Ishikawa (cell line): ENCODE measurements at regions not wholly inside any gene's neighbourhood (a gene's known extent, or its start where the extent isn't known, plus 50 kb on each side); places are given as distances from the start of the nearest gene placed in this dataset.

Source experiments
- CEBPB ChIP-seq: IDR thresholded peaks from 2 replicates; pipeline ENCODE4 v1.6.1; 2012
- EGR1 ChIP-seq: IDR thresholded peaks from 2 replicates; pipeline ENCODE4 v1.6.1; 2012
- EP300 ChIP-seq: IDR thresholded peaks from 2 replicates; pipeline ENCODE4 v1.6.1; 2012; ENCODE audit warnings: borderline replicate concordance
- FOXM1 ChIP-seq: IDR thresholded peaks from 2 replicates; pipeline ENCODE4 v1.6.1; 2012; ENCODE audit warnings: low read depth, borderline replicate concordance
- RAD21 ChIP-seq: IDR thresholded peaks from 2 replicates; pipeline ENCODE4 v1.6.1; 2012; ENCODE audit warnings: low read depth
- REST ChIP-seq: IDR thresholded peaks from 2 replicates; pipeline ENCODE4 v1.6.1; 2012; ENCODE audit warnings: low read depth, mild to moderate bottlenecking
- TAF1 ChIP-seq: IDR thresholded peaks from 2 replicates; pipeline ENCODE4 v1.6.1; 2012; ENCODE audit warnings: low read depth, mild to moderate bottlenecking
- TCF12 ChIP-seq: IDR thresholded peaks from 2 replicates; pipeline ENCODE4 v1.6.1; 2012; ENCODE audit warnings: low read depth
- TEAD4 ChIP-seq: IDR thresholded peaks from 2 replicates; pipeline ENCODE4 v1.6.1; 2012
- USF1 ChIP-seq: IDR thresholded peaks from 2 replicates; pipeline ENCODE4 v1.6.1; 2012
- YY1 ChIP-seq: IDR thresholded peaks from 2 replicates; pipeline ENCODE4 v1.6.1; 2012; ENCODE audit warnings: low read depth
- ZBTB7A ChIP-seq: IDR thresholded peaks from 2 replicates; pipeline ENCODE4 v1.6.1; 2012; ENCODE audit warnings: low read depth
- TF ChIP-seq, protein P1 (sequence below): IDR thresholded peaks from 2 replicates; pipeline ENCODE4 v1.6.1; 2012

GRCh38 chr9:79990536-79990935 lies 418.8 kb downstream of the TLE4 start:
- TF ChIP-seq ZBTB7A (no peak), EP300 (no peak), REST (no peak), USF1 (no peak), RAD21 (no peak), FOXM1 (no peak), EGR1 (no peak), TAF1 (no peak), YY1 (no peak), CEBPB (no peak), TEAD4 (no peak), TCF12 (no peak)
- TF ChIP-seq, protein P1, sequence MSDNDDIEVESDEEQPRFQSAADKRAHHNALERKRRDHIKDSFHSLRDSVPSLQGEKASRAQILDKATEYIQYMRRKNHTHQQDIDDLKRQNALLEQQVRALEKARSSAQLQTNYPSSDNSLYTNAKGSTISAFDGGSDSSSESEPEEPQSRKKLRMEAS, result no peak
